ENCODE measurements at regions not wholly inside any gene's neighbourhood (a gene's known extent, or its start where the extent isn't known, plus 50 kb on each side); places are given as distances from the start of the nearest gene placed in this dataset.

DNA sequence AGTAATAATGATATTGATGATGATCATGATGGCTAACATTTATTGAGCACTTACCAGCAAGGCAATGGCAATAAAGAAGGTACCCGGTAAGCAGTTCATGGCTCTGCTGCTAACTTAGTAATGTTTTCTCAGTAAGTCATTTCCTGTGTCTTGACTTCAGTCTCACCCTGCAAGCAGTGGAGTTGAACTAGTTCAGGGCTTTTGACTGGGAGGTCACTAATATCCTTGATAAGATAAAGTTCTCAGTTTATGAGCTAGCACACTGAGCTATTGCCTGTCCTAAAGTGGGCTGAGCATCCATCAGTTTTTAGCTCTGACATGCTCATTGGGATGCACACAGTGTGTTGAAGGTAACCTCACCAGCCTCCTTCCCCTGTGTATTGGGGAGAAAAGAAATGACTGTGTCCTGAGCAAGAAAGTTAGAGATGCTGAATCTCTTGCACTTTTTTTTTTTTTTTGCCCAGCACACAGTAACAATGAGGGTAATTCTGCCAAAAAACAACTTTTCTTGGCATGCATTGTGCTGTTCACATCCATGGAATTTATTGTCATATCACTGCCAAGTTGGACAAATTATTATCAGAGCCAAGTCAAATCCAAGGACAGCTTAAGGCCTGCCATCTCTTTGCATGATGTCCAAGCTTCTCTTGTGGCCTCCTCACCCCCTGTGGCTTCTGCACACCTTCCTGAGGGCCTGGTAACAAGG, 55.5 kb upstream of the GADD45A start:
- no peaks in the 10 kb centered on the region for H3F3A ChIP-seq (ENCODE audit: low read depth)
- TF ChIP-seq EZH2phosphoT487 (IDR thresholded peaks at IDR 0.05) (no peak), EZH2 (IDR thresholded peaks at IDR 0.05) (no peak)
- TF ChIP-seq, protein P1, sequence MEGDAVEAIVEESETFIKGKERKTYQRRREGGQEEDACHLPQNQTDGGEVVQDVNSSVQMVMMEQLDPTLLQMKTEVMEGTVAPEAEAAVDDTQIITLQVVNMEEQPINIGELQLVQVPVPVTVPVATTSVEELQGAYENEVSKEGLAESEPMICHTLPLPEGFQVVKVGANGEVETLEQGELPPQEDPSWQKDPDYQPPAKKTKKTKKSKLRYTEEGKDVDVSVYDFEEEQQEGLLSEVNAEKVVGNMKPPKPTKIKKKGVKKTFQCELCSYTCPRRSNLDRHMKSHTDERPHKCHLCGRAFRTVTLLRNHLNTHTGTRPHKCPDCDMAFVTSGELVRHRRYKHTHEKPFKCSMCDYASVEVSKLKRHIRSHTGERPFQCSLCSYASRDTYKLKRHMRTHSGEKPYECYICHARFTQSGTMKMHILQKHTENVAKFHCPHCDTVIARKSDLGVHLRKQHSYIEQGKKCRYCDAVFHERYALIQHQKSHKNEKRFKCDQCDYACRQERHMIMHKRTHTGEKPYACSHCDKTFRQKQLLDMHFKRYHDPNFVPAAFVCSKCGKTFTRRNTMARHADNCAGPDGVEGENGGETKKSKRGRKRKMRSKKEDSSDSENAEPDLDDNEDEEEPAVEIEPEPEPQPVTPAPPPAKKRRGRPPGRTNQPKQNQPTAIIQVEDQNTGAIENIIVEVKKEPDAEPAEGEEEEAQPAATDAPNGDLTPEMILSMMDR (IDR thresholded peaks at IDR 0.05), result no peak
- Mint-ChIP-seq H3K27me3 (ENCODE audit: insufficient read depth, low read depth) (peaks cover 3% of the 10 kb centered on the region), H3K4me1 (peaks cover 14% of the 10 kb centered on the region), H3K27ac (no peak overlapping the region), H3K4me3 (no peak overlapping the region), H3K9me3 (no peaks in the 10 kb centered on the region), H3K36me3 (no peaks in the 10 kb centered on the region)
- no peaks in the 10 kb centered on the region for H3K27me3 ChIP-seq
- no peak overlapping the region for H3K4me3 ChIP-seq
- no peak overlapping the region for H3K27ac ChIP-seq
- no peaks in the 10 kb centered on the region for H3K36me3 ChIP-seq
- no peaks in the 10 kb centered on the region for H3K4me1 ChIP-seq
- DNase-seq (ENCODE audit: low spot score), result no peak
- H3K4me2 ChIP-seq, result no peak overlapping the region
- no peaks in the 10 kb centered on the region for H3K79me2 ChIP-seq (ENCODE audit: low read depth)
- no peak overlapping the region for H3K9ac ChIP-seq
- no peak overlapping the region for H2AFZ ChIP-seq (replicated peaks)
- H3K9me3 ChIP-seq (ENCODE audit: low read depth), result no peaks in the 10 kb centered on the region
- H4K20me1 ChIP-seq (ENCODE audit: low read depth), result no peaks in the 10 kb centered on the region

DNA sequence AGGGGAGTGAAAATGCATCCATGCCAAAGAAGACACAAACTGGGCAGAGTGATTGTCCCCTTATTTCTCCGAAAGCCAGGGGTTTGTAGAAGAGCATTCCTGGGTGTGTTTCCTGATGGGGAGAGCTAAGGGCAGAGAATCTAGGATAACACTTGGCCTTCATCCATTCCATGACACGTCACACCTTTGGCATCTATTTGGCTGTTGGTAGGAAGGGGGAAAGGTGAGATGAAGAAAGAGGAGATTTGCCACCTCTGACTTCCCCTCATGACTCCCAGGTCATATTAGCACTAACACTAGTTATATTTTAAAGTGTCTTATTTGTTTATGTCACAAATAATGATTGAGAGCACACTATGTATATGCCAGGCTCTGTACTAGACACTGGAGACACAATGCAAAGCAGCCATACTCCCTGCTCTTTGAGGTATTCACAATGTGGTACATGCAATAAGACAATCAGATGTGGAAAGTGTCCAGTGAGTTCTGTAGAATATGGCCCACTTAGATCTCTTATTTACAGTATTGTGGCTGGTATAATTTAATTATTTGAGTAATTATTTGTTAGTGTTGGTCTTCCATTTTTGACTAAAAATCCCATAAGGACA, 54.5 kb upstream of the GADD45A start:
- Histone ChIP-seq H2AFZ (replicated peaks) (no peak overlapping the region), H3F3A (ENCODE audit: low read depth) (no peaks in the 10 kb centered on the region), H3K79me2 (ENCODE audit: low read depth) (no peaks in the 10 kb centered on the region), H3K36me3 (no peaks in the 10 kb centered on the region), H3K4me1 (no peaks in the 10 kb centered on the region), H3K4me2 (no peak overlapping the region), H4K20me1 (ENCODE audit: low read depth) (no peaks in the 10 kb centered on the region), H3K4me3 (no peak overlapping the region), H3K27me3 (no peaks in the 10 kb centered on the region), H3K9me3 (ENCODE audit: low read depth) (no peaks in the 10 kb centered on the region), H3K9ac (no peak overlapping the region), H3K27ac (no peak overlapping the region)
- TF ChIP-seq, protein P1 (IDR thresholded peaks at IDR 0.05), result no peak
- TF ChIP-seq EZH2 (IDR thresholded peaks at IDR 0.05), result no peak
- Mint-ChIP-seq H3K4me1 (peaks cover 16% of the 10 kb centered on the region), H3K27ac (no peak overlapping the region), H3K27me3 (ENCODE audit: insufficient read depth, low read depth) (peaks cover 5% of the 10 kb centered on the region), H3K36me3 (no peaks in the 10 kb centered on the region), H3K9me3 (no peaks in the 10 kb centered on the region), H3K4me3 (no peak overlapping the region)
- DNase-seq (ENCODE audit: low spot score), result no peak

DNA sequence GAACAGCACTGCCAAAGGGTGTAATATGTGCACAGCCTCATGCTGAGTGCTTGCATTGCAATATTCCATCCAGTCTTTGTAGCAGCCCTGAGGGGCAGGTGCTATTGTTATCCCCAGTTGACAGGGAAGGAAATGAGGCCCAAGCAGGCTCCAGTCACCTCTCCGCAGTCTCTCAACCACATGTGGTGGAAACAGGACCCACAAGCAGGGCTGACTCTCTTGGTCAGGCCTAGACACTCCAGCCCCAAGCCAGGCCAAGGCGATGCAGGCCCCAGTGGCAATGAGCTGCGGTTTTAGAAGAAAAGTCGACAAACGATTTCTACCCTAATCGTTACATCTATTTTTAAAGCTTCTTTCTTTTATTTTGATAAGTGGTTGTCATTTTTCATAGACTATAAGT, 52.6 kb upstream of the GADD45A start:
- Mint-ChIP-seq H3K9me3 (no peaks in the 10 kb centered on the region), H3K4me1 (peaks cover 19% of the 10 kb centered on the region), H3K27me3 (ENCODE audit: insufficient read depth, low read depth) (peaks cover 5% of the 10 kb centered on the region), H3K36me3 (no peaks in the 10 kb centered on the region), H3K27ac (no peak overlapping the region), H3K4me3 (no peak overlapping the region)
- TF ChIP-seq EZH2phosphoT487 (IDR thresholded peaks at IDR 0.05) (no peak), EZH2 (IDR thresholded peaks at IDR 0.05) (no peak)
- TF ChIP-seq, protein P1 (IDR thresholded peaks at IDR 0.05), result no peak
- no peak overlapping the region for H3K9ac ChIP-seq
- H3F3A ChIP-seq (ENCODE audit: low read depth), result no peaks in the 10 kb centered on the region
- H3K27me3 ChIP-seq, result no peaks in the 10 kb centered on the region
- no peak overlapping the region for H3K4me2 ChIP-seq
- no peak for DNase-seq (ENCODE audit: low spot score)
- H3K27ac ChIP-seq, result no peak overlapping the region
- no peaks in the 10 kb centered on the region for H3K9me3 ChIP-seq (ENCODE audit: low read depth)
- no peaks in the 10 kb centered on the region for H3K79me2 ChIP-seq (ENCODE audit: low read depth)
- no peaks in the 10 kb centered on the region for H3K36me3 ChIP-seq
- no peak overlapping the region for H2AFZ ChIP-seq (replicated peaks)
- no peaks in the 10 kb centered on the region for H4K20me1 ChIP-seq (ENCODE audit: low read depth)
- no peaks in the 10 kb centered on the region for H3K4me1 ChIP-seq
- H3K4me3 ChIP-seq, result no peak overlapping the region
